Hepatocyte (in vitro differentiated cells): ENCODE measurements at regions not wholly inside any gene's neighbourhood (a gene's known extent, or its start where the extent isn't known, plus 50 kb on each side); places are given as distances from the start of the nearest gene placed in this dataset.

ENCODE experiments used
- DNase-seq: peaks from one replicate; pipeline ENCODE4 v3.0.0-alpha.2; 2016; ENCODE audit warnings: low spot score
- H2AFZ ChIP-seq: fragments of 200-600 bp; sonication (generic); 2 replicates; pipeline ENCODE4 v1.6.0; 2016; ENCODE audit warnings: antibody characterized with exemption, mild to moderate bottlenecking
- H3K27ac ChIP-seq: fragments of 200-600 bp; sonication (generic); 2 replicates; pipeline ENCODE4 v1.5.1; 2016; ENCODE audit warnings: mild to moderate bottlenecking
- H3K27me3 ChIP-seq: fragments of 200-600 bp; sonication (generic); 2 replicates; pipeline ENCODE4 v1.6.1; 2016
- H3K36me3 ChIP-seq: fragments of 200-600 bp; sonication (generic); replicated peaks from 2 replicates; pipeline ENCODE4 v1.5.1; 2016; ENCODE audit warnings: low read depth; ENCODE audit not compliant: insufficient read depth
- H3K4me1 ChIP-seq: fragments of 200-600 bp; sonication (generic); 2 replicates; pipeline ENCODE4 v1.5.1; 2016; ENCODE audit warnings: mild to moderate bottlenecking, moderate library complexity; ENCODE audit not compliant: insufficient read depth
- H3K4me2 ChIP-seq: fragments of 200-600 bp; sonication (generic); 2 replicates; pipeline ENCODE4 v1.6.0; 2016
- H3K4me3 ChIP-seq: fragments of 200-600 bp; sonication (generic); 2 replicates; pipeline ENCODE4 v1.5.1; 2016; ENCODE audit warnings: mild to moderate bottlenecking
- H3K79me2 ChIP-seq: fragments of 200-600 bp; sonication (generic); 2 replicates; pipeline ENCODE4 v1.6.0; 2017; ENCODE audit warnings: mild to moderate bottlenecking
- H3K9me2 ChIP-seq: fragments of 200-600 bp; sonication (generic); replicated peaks from 2 replicates; pipeline ENCODE4 v1.6.0; 2017; ENCODE audit warnings: mild to moderate bottlenecking; ENCODE audit not compliant: insufficient read depth
- H3K9me3 ChIP-seq: fragments of 200-600 bp; sonication (generic); 2 replicates; pipeline ENCODE4 v1.5.1; 2016; ENCODE audit warnings: low read depth, mild to moderate bottlenecking
- H4K20me1 ChIP-seq: fragments of 200-600 bp; sonication (generic); 2 replicates; pipeline ENCODE4 v1.6.0; 2016; ENCODE audit warnings: mild to moderate bottlenecking; ENCODE audit not compliant: insufficient read depth, poor library complexity, severe bottlenecking
- EZH2 ChIP-seq: fragments of 200-600 bp; sonication (generic); IDR thresholded peaks from 2 replicates; pipeline ENCODE4 v1.6.1; 2016; ENCODE audit warnings: antibody characterized with exemption, mild to moderate bottlenecking, borderline replicate concordance
- EZH2phosphoT487 ChIP-seq: fragments of 200-600 bp; sonication (generic); IDR thresholded peaks from one replicate; pipeline ENCODE4 v1.6.1; 2018; ENCODE audit warnings: antibody characterized with exemption, mild to moderate bottlenecking, low read depth, moderate library complexity; ENCODE audit not compliant: unreplicated experiment, severe bottlenecking
- WGBS: methylation state at CpG from one replicate; pipeline ENCODE4 v1.1.6; 2016; ENCODE audit warnings: low lambda C conversion rate; ENCODE audit errors: missing lambda C conversion rate; 5-methylcytosine and 5-hydroxymethylcytosine counted together
- TF ChIP-seq, protein P1 (sequence below): fragments of 200-600 bp; sonication (generic); IDR thresholded peaks from 2 replicates; pipeline ENCODE4 v1.5.1; 2016; ENCODE audit warnings: antibody characterized with exemption, mild to moderate bottlenecking; ENCODE audit not compliant: poor library complexity

GRCh38 chr6:79776076-79776475, 144.9 kb downstream of the SH3BGRL2 start:
- H3K9me3 ChIP-seq = no peaks in the 10 kb centered on the region
- H3K79me2 ChIP-seq = no peaks in the 10 kb centered on the region
- H3K9me2 ChIP-seq = no peaks in the 10 kb centered on the region
- no peak for TF ChIP-seq EZH2
- no peak for TF ChIP-seq EZH2phosphoT487
- TF ChIP-seq, protein P1, sequence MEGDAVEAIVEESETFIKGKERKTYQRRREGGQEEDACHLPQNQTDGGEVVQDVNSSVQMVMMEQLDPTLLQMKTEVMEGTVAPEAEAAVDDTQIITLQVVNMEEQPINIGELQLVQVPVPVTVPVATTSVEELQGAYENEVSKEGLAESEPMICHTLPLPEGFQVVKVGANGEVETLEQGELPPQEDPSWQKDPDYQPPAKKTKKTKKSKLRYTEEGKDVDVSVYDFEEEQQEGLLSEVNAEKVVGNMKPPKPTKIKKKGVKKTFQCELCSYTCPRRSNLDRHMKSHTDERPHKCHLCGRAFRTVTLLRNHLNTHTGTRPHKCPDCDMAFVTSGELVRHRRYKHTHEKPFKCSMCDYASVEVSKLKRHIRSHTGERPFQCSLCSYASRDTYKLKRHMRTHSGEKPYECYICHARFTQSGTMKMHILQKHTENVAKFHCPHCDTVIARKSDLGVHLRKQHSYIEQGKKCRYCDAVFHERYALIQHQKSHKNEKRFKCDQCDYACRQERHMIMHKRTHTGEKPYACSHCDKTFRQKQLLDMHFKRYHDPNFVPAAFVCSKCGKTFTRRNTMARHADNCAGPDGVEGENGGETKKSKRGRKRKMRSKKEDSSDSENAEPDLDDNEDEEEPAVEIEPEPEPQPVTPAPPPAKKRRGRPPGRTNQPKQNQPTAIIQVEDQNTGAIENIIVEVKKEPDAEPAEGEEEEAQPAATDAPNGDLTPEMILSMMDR = no peak
- H3K27me3 ChIP-seq = no peaks in the 10 kb centered on the region
- no peaks in the 10 kb centered on the region for H4K20me1 ChIP-seq
- H3K4me1 ChIP-seq = no peaks in the 10 kb centered on the region
- no peak overlapping the region for H2AFZ ChIP-seq
- 57% methylated on average over 2 of the region's 2 CpGs for WGBS
- H3K4me3 ChIP-seq = no peak overlapping the region
- H3K36me3 ChIP-seq = no peaks in the 10 kb centered on the region
- DNase-seq = no peak
- H3K4me2 ChIP-seq = no peak overlapping the region
- H3K27ac ChIP-seq = no peak overlapping the region

- H3K4me2 ChIP-seq = no peak overlapping the region
- no peaks in the 10 kb centered on the region for H4K20me1 ChIP-seq
- no peaks in the 10 kb centered on the region for H3K27me3 ChIP-seq
- no peak overlapping the region for H3K4me3 ChIP-seq
- WGBS = 85% methylated on average over 3 of the region's 3 CpGs
- H3K27ac ChIP-seq = no peak overlapping the region
- H2AFZ ChIP-seq = no peak overlapping the region
- no peaks in the 10 kb centered on the region for H3K9me2 ChIP-seq
- H3K4me1 ChIP-seq = no peaks in the 10 kb centered on the region
- TF ChIP-seq EZH2phosphoT487 (no peak), EZH2 (no peak)
- TF ChIP-seq, protein P1 = no peak
- no peaks in the 10 kb centered on the region for H3K36me3 ChIP-seq
- H3K79me2 ChIP-seq = no peaks in the 10 kb centered on the region
- DNase-seq = no peak
- no peaks in the 10 kb centered on the region for H3K9me3 ChIP-seq
These were observed 144.1 kb downstream of the SH3BGRL2 start for GRCh38 chr6:79775222-79775621.

GRCh38 chr6:79764747-79765146, 133.6 kb downstream of the SH3BGRL2 start:
- TF ChIP-seq, protein P1 = no peak
- TF ChIP-seq EZH2phosphoT487 (no peak), EZH2 (no peak)
- H3K4me3 ChIP-seq = no peak overlapping the region
- no peaks in the 10 kb centered on the region for H3K4me1 ChIP-seq
- H2AFZ ChIP-seq = no peak overlapping the region
- H4K20me1 ChIP-seq = no peaks in the 10 kb centered on the region
- H3K27me3 ChIP-seq = no peaks in the 10 kb centered on the region
- H3K36me3 ChIP-seq = no peaks in the 10 kb centered on the region
- no peaks in the 10 kb centered on the region for H3K79me2 ChIP-seq
- H3K9me3 ChIP-seq = peaks cover 4% of the 10 kb centered on the region
- no peak for DNase-seq
- no peak overlapping the region for H3K27ac ChIP-seq
- H3K9me2 ChIP-seq = no peaks in the 10 kb centered on the region
- 82% methylated on average over 8 of the region's 8 CpGs for WGBS
- no peak overlapping the region for H3K4me2 ChIP-seq

- Histone ChIP-seq H3K36me3 (no peaks in the 10 kb centered on the region), H3K27ac (no peak overlapping the region), H3K4me2 (no peak overlapping the region), H3K79me2 (no peaks in the 10 kb centered on the region), H4K20me1 (no peaks in the 10 kb centered on the region), H3K27me3 (no peaks in the 10 kb centered on the region), H3K9me3 (peaks cover 4% of the 10 kb centered on the region), H3K4me1 (no peaks in the 10 kb centered on the region), H3K9me2 (no peaks in the 10 kb centered on the region), H2AFZ (no peak overlapping the region), H3K4me3 (no peak overlapping the region)
- TF ChIP-seq EZH2phosphoT487 (no peak), EZH2 (no peak)
- TF ChIP-seq, protein P1 = no peak
- WGBS = 72% methylated on average over 2 of the region's 2 CpGs
- no peak for DNase-seq
These were observed 132.2 kb downstream of the SH3BGRL2 start for GRCh38 chr6:79763301-79763700.
